ENCODE measurements at regions not wholly inside any gene's neighbourhood (a gene's known extent, or its start where the extent isn't known, plus 50 kb on each side); places are given as distances from the start of the nearest gene placed in this dataset.

DNA sequence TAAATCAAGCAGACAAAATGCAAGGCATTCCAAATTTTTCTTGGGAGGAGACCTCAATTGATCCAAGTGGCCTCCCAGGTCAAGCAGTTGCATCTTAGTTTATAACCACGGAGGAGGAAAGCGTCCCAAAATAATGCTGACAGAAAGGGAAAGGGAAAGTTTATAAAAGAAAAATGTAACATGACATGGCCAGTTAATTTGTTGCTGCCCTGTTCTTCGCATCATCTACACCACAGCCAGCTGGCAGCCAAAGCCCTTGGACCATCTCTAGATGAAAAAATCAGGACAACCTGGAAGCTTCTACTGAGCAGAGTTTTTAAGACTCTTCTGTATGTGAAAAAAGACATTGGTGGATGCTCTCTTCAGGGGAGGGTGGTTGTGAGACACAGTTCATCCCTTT, 128.8 kb upstream of the FBXL7 start:
- WGBS, 5 donors, result 72 to 87% (median 81%) methylated on average over 3 of the region's 3 CpGs
- Histone ChIP-seq H3K4me1 (no peaks in the 10 kb centered on the region), H3K9me3 (peaks cover 0 to 5% (median 0%) of the 10 kb centered on the region in 8 donors), H3K27ac (no peak overlapping the region), H3K4me3 (no peak overlapping the region), H3K36me3 (no peaks in the 10 kb centered on the region), H3K27me3 (replicated peaks in 1 of 7) (no peaks in the 10 kb centered on the region)
- TF ChIP-seq POLR2A (IDR thresholded peaks at IDR 0.05) (no peak), POLR2AphosphoS5 (IDR thresholded peaks at IDR 0.05) (no peak)
- intact Hi-C loops (cut with DNase I; ENCODE audit: low total_unique reads), result no loop called here
- DNase-seq, result no peak

DNA sequence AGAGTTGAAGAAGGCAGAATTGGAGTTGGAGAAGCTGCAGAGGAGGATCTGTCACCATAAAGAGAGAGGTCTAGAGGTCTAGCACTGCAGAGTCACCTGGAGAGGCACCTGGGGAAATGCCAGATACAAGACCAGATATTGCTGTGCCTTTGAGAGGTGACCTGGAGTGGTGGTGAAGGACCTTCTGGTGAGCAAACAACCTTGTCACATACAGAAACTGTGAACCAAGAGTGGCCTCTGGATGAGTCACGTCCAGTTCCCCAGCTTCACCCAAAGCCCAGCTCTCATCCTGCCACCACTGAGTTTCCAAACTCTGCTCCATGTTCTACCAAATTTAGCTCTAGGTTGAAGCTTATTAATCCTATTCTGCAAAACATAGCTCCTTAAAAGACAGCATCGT, 131.1 kb upstream of the FBXL7 start:
- H3K4me1 ChIP-seq, result no peaks in the 10 kb centered on the region
- WGBS, 5 donors, result 82 to 93% (median 85%) methylated on average over 2 of the region's 2 CpGs
- H3K4me3 ChIP-seq, result no peak overlapping the region
- no peak for TF ChIP-seq POLR2A (IDR thresholded peaks at IDR 0.05)
- TF ChIP-seq, protein P1, sequence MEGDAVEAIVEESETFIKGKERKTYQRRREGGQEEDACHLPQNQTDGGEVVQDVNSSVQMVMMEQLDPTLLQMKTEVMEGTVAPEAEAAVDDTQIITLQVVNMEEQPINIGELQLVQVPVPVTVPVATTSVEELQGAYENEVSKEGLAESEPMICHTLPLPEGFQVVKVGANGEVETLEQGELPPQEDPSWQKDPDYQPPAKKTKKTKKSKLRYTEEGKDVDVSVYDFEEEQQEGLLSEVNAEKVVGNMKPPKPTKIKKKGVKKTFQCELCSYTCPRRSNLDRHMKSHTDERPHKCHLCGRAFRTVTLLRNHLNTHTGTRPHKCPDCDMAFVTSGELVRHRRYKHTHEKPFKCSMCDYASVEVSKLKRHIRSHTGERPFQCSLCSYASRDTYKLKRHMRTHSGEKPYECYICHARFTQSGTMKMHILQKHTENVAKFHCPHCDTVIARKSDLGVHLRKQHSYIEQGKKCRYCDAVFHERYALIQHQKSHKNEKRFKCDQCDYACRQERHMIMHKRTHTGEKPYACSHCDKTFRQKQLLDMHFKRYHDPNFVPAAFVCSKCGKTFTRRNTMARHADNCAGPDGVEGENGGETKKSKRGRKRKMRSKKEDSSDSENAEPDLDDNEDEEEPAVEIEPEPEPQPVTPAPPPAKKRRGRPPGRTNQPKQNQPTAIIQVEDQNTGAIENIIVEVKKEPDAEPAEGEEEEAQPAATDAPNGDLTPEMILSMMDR (IDR thresholded peaks at IDR 0.05 in 8 of 11, conservative IDR thresholded peaks at IDR 0.05 in 3 of 11), result no peak
- TF ChIP-seq POLR2AphosphoS5 (IDR thresholded peaks at IDR 0.05), result no peak
- intact Hi-C loops (cut with DNase I; ENCODE audit: low total_unique reads), result no loop called here
- peaks cover 0 to 5% (median 0%) of the 10 kb centered on the region in 8 donors for H3K9me3 ChIP-seq
- H3K27ac ChIP-seq, result no peak overlapping the region
- no peaks in the 10 kb centered on the region for H3K27me3 ChIP-seq (replicated peaks in 1 of 7)
- DNase-seq, result no peak
- no peaks in the 10 kb centered on the region for H3K36me3 ChIP-seq

- Histone ChIP-seq H3K9me3 (peaks cover 0 to 5% (median 0%) of the 10 kb centered on the region in 8 donors), H3K4me1 (no peaks in the 10 kb centered on the region), H3K27me3 (replicated peaks in 1 of 7) (no peaks in the 10 kb centered on the region), H3K4me3 (no peak overlapping the region), H3K36me3 (no peaks in the 10 kb centered on the region), H3K27ac (no peak overlapping the region)
- no peak for DNase-seq
- TF ChIP-seq POLR2AphosphoS5 (IDR thresholded peaks at IDR 0.05) (no peak), POLR2A (IDR thresholded peaks at IDR 0.05) (no peak)
- TF ChIP-seq, protein P1 (IDR thresholded peaks at IDR 0.05 in 8 of 11, conservative IDR thresholded peaks at IDR 0.05 in 3 of 11), result no peak
- 87 to 96% (median 92%) methylated on average over 3 of the region's 3 CpGs for WGBS, 5 donors
- intact Hi-C loops (cut with DNase I; ENCODE audit: low total_unique reads), result no loop called here
These were observed 132.5 kb upstream of the FBXL7 start for GRCh38 chr5:15367489-15367888.

DNA sequence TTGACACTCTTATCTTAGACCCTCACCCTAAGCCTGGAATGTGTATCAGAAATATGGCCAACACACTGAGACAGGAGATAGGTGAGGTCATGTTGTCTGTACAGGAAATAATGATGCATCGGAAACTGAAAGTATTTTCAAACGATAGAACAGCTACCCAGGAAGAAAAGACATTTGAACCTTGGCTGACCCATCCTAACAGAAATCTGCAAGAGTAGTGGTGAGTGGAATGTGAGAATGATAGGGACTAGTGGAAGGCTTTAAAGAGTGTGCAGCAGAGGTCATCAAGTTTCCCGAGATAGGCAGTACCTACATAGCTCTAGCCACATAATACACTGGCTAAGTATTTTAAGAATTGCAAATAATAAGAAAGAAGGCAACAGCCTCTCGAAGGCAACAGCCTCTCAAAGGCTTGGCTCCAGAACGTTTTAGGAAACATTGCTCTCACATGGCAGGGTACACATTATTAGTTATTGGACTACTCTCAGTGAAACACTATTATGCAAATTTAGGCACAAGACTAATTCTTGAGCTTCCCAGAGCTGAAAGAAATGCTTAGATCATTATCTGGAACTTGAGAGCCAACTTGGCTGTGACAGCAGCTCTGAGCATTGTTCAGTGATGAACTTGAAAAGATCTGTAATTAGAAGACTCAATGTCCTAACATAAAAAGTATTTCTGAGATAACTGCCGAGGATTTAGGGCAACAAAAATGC, 133.1 kb upstream of the FBXL7 start:
- H3K4me3 ChIP-seq, result no peak overlapping the region
- no peaks in the 10 kb centered on the region for H3K36me3 ChIP-seq
- WGBS, 5 donors, result 49 to 66% (median 60%) methylated on average over 6 of the region's 6 CpGs
- peaks cover 0 to 5% (median 0%) of the 10 kb centered on the region in 8 donors for H3K9me3 ChIP-seq
- TF ChIP-seq POLR2AphosphoS5 (IDR thresholded peaks at IDR 0.05), result no peak
- H3K27ac ChIP-seq, result no peak overlapping the region
- H3K27me3 ChIP-seq (replicated peaks in 1 of 7), result no peaks in the 10 kb centered on the region
- no peaks in the 10 kb centered on the region for H3K4me1 ChIP-seq
- intact Hi-C loops (cut with DNase I; ENCODE audit: low total_unique reads), result no loop called here
- DNase-seq, result no peak

DNA sequence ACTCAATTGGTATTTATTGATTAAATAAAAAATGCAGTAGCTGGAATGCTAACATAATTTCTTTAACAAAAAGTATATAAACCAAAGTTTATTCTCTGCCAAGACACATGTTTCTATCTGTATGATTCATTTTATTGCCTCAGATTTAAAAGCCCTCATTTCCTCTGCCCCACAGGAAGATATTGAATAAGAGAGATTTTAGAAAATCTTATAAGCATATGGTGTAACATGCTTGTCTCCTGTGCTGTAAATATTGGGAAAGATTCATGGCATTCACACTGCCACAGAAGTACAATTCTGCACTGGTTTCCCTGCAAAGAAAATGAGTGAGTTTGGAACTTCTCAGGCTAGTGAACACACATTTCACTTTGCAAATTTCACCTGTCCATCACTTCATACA, 134.9 kb upstream of the FBXL7 start:
- H3K27ac ChIP-seq, result no peak overlapping the region
- no peaks in the 10 kb centered on the region for H3K36me3 ChIP-seq
- no peaks in the 10 kb centered on the region for H3K4me1 ChIP-seq
- no peak overlapping the region for H3K4me3 ChIP-seq
- H3K27me3 ChIP-seq (replicated peaks in 1 of 7), result no peaks in the 10 kb centered on the region
- H3K9me3 ChIP-seq, result peaks cover 0 to 8% (median 0%) of the 10 kb centered on the region in 8 donors
- no peak for DNase-seq
- TF ChIP-seq POLR2A (IDR thresholded peaks at IDR 0.05) (no peak), POLR2AphosphoS5 (IDR thresholded peaks at IDR 0.05) (no peak)
- TF ChIP-seq, protein P1 (IDR thresholded peaks at IDR 0.05 in 8 of 11, conservative IDR thresholded peaks at IDR 0.05 in 3 of 11), result no peak
- intact Hi-C loops (cut with DNase I; ENCODE audit: low total_unique reads), result no loop called here

Measured in spleen (tissue), 11 donors.